ENCODE measurements at regions not wholly inside any gene's neighbourhood (a gene's known extent, or its start where the extent isn't known, plus 50 kb on each side); places are given as distances from the start of the nearest gene placed in this dataset.

DNA sequence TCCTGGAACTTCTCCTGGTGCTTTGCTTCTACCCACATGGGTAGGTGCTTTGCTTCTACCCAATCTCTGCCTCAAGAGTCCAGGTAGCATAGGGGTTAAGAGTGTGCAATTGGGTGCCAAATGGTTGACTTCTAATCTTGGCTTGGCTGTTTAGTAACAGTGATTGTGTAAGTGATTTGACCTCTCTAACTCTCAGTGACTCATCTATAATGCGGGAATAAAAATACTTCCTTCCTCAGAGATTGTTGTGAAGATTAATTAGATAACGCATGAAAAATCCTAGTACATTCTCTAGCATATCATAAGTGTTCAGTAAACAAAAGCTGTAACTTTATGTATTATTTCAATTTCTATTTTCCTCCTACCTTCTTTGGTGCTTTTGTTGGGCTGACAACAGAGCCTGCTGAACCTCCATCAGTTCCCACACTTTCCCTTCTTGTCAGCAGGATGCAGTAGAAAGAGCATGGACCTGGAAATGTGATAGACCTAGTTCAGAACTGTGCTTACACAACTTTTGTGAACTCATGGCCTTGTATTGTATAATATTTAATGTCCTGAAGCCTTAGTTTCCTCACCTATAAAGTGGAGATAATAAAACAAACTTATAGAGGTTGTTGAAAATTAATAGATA, 72.9 kb upstream of the SMIM36 start:
- Mint-ChIP-seq H3K4me3 (no peak overlapping the region), H3K27me3 (no peaks in the 10 kb centered on the region), H3K4me1 (ENCODE audit: low read depth) (peaks cover 6% of the 10 kb centered on the region), H3K36me3 (ENCODE audit: low read depth) (no peaks in the 10 kb centered on the region), H3K9me3 (no peaks in the 10 kb centered on the region), H3K27ac (no peak overlapping the region)
- POLR2A ChIA-PET: no interaction called here
- intact Hi-C loops (cut with DNase I, micrococcal nuclease): loop anchor here in 1 of 2 experiments (10.0 kb wide), 1 partner anchor 59 kb away; no protein-coding TSS in a partner anchor
- no peak overlapping the region for H3K4me3 ChIP-seq (ENCODE audit: low read length)
- H3K36me3 ChIP-seq (ENCODE audit: insufficient read depth, low read length): no peaks in the 10 kb centered on the region
- H3K27ac ChIP-seq (ENCODE audit: low read depth in 1 of 2, low read length in 2 of 2): no peak overlapping the region
- TF ChIP-seq CTCF (IDR thresholded peaks at IDR 0.05): no peak
- ATAC-seq (ENCODE audit: poor library complexity) (no peak), DNase-seq (peak in 2 of 14 experiments; percentile 7 to 19)
- H3K4me1 ChIP-seq (ENCODE audit: insufficient read depth, low read length): peaks cover 3% of the 10 kb centered on the region
- CTCF ChIA-PET: interaction anchor here (1.2 kb wide), 1 partner anchor 58 kb away, joined by 5 read pairs; no protein-coding TSS in a partner anchor
- H3K27me3 ChIP-seq (ENCODE audit: control insufficient read depth in 1 of 2, insufficient read depth in 2 of 2, low read length in 2 of 2): no peaks in the 10 kb centered on the region
- H3K9me3 ChIP-seq (ENCODE audit: control insufficient read depth in 1 of 2, insufficient read depth in 1 of 2, low read length in 2 of 2): no peaks in the 10 kb centered on the region

DNA sequence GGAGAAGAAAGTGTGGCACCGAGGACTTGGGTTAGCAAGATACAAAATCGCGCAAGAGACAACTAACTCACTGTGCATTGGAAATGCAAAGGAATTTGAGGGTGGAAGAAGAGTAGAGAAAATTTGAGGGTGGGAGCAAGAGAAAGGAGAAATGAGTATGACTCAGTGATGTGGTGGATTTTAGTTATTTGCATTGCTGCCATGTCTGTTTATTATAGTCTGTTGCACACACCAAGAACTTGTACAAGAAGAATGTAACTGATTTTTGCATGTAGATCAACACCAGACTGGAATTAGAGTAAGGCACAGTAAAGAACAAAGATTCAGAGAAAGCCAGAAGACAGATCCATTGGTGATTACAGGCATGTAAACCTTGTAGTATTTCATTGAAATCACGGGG, 71.6 kb upstream of the SMIM36 start:
- H3K36me3 ChIP-seq (ENCODE audit: insufficient read depth, low read length): no peaks in the 10 kb centered on the region
- no peaks in the 10 kb centered on the region for H3K27me3 ChIP-seq (ENCODE audit: control insufficient read depth in 1 of 2, insufficient read depth in 2 of 2, low read length in 2 of 2)
- peaks cover 0 to under 1% of the 10 kb centered on the region in 2 experiments for H3K9me3 ChIP-seq (ENCODE audit: control insufficient read depth in 1 of 2, insufficient read depth in 1 of 2, low read length in 2 of 2)
- POLR2A ChIA-PET: no interaction called here
- H3K4me1 Mint-ChIP-seq (ENCODE audit: low read depth): peaks cover 6% of the 10 kb centered on the region
- H3K4me1 ChIP-seq (ENCODE audit: insufficient read depth, low read length): peaks cover 3% of the 10 kb centered on the region
- H3K9me3 Mint-ChIP-seq: no peaks in the 10 kb centered on the region
- no peak overlapping the region for H3K27ac ChIP-seq (ENCODE audit: low read depth in 1 of 2, low read length in 2 of 2)
- no peak overlapping the region for H3K27ac Mint-ChIP-seq
- intact Hi-C loops (cut with DNase I, micrococcal nuclease): loop anchor here in 1 of 2 experiments (10.0 kb wide), 1 partner anchor 58 kb away; no protein-coding TSS in a partner anchor
- CTCF ChIA-PET: no interaction called here
- no peaks in the 10 kb centered on the region for H3K36me3 Mint-ChIP-seq (ENCODE audit: low read depth)
- no peak overlapping the region for H3K4me3 Mint-ChIP-seq
- no peaks in the 10 kb centered on the region for H3K27me3 Mint-ChIP-seq
- ATAC-seq (ENCODE audit: poor library complexity): no peak
- no peak overlapping the region for H3K4me3 ChIP-seq (ENCODE audit: low read length)
- no peak for DNase-seq
- no peak for TF ChIP-seq CTCF (IDR thresholded peaks at IDR 0.05)

DNA sequence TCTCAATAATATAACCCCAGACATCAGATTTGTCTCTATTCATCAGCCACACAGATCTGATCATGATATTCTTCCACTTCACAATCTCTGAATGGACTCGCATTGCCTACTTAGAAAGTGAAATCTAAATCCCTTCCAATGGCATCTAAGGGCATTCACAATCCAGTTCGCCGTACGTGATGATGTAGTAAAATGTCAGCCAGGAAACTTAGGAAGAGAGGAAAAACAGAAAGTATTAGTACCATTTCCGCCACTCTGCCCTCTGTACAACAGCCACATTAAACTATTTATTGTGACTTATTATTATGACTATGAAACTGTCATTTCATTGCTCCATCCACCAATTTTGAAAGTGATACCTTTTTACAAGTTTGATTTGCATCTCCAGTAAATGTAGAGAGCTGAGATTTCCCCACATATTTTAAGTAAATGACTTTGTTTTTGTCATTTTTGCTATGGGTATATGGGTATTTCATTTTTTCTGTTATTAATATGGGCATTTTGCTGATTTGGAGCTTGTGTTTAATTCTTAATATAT, 69.4 kb upstream of the SMIM36 start:
- Histone ChIP-seq H3K36me3 (ENCODE audit: insufficient read depth, low read length) (no peaks in the 10 kb centered on the region), H3K27ac (ENCODE audit: low read depth in 1 of 2, low read length in 2 of 2) (no peak overlapping the region), H3K4me3 (ENCODE audit: low read length) (no peak overlapping the region), H3K27me3 (ENCODE audit: control insufficient read depth in 1 of 2, insufficient read depth in 2 of 2, low read length in 2 of 2) (no peaks in the 10 kb centered on the region), H3K9me3 (ENCODE audit: control insufficient read depth in 1 of 2, insufficient read depth in 1 of 2, low read length in 2 of 2) (peaks cover 0 to 4% of the 10 kb centered on the region in 2 experiments), H3K4me1 (ENCODE audit: insufficient read depth, low read length) (peaks cover 24% of the 10 kb centered on the region)
- CTCF ChIA-PET: interaction anchor here (1.1 kb wide), 1 partner anchor 11 kb away, joined by 3 read pairs; no protein-coding TSS in a partner anchor
- H3K27ac Mint-ChIP-seq: no peak overlapping the region
- no peak for DNase-seq
- intact Hi-C loops (cut with DNase I, micrococcal nuclease): loop anchor here in 1 of 2 experiments (10.0 kb wide), 1 partner anchor 56 kb away; no protein-coding TSS in a partner anchor
- no peak overlapping the region for H3K4me3 Mint-ChIP-seq
- no peaks in the 10 kb centered on the region for H3K27me3 Mint-ChIP-seq
- no peak for TF ChIP-seq CTCF (IDR thresholded peaks at IDR 0.05)
- no peak for ATAC-seq (ENCODE audit: poor library complexity)
- H3K4me1 Mint-ChIP-seq (ENCODE audit: low read depth): peaks cover 6% of the 10 kb centered on the region
- H3K36me3 Mint-ChIP-seq (ENCODE audit: low read depth): no peaks in the 10 kb centered on the region
- no peaks in the 10 kb centered on the region for H3K9me3 Mint-ChIP-seq
- POLR2A ChIA-PET: no interaction called here
